Inferior parietal cortex (tissue), 1 donor: ENCODE measurements at regions not wholly inside any gene's neighbourhood (a gene's known extent, or its start where the extent isn't known, plus 50 kb on each side); places are given as distances from the start of the nearest gene placed in this dataset.
"Not testable (repeated sequence)": the region's sequence is repeated elsewhere in the genome, so short reads cannot be mapped to it uniquely, and the experiment has no call there.

Experiments used
- DNase-seq: peaks from one replicate; pipeline ENCODE4 v3.0.0-alpha.2; 2016; ENCODE audit errors: extremely low spot score

- no peak for DNase-seq
Measured at GRCh38 chr1:22196041-22196440, 53.1 kb upstream of the WNT4 start.

- DNase-seq = no peak
Measured at GRCh38 chr1:22196641-22197040, 53.7 kb upstream of the WNT4 start.

- DNase-seq = no peak
Measured at GRCh38 chr1:22197644-22198043, 54.7 kb upstream of the WNT4 start.

- DNase-seq = no peak
Measured at GRCh38 chr1:22201023-22201422, 58.1 kb upstream of the WNT4 start.

GRCh38 chr1:22203335-22203734 is 60.4 kb upstream of the WNT4 start:
- DNase-seq = no peak

GRCh38 chr1:22204057-22204840 is 61.4 kb upstream of the WNT4 start:
- no peak for DNase-seq

- no peak for DNase-seq
Measured at GRCh38 chr1:22204989-22205913, 62.4 kb upstream of the WNT4 start.

GRCh38 chr1:22206551-22207125 is 63.7 kb upstream of the WNT4 start:
- no peak for DNase-seq

GRCh38 chr1:22207511-22208267 is 64.8 kb upstream of the WNT4 start:
- DNase-seq = no peak

- DNase-seq = no peak
Measured at GRCh38 chr1:22208268-22208972, 65.5 kb upstream of the WNT4 start.

GRCh38 chr1:22208973-22209378 is 66.1 kb upstream of the WNT4 start:
- no peak for DNase-seq

GRCh38 chr1:22210176-22210575 is 67.3 kb upstream of the WNT4 start:
- no peak for DNase-seq

- no peak for DNase-seq
Measured at GRCh38 chr1:22210636-22211035, 67.7 kb upstream of the WNT4 start.

GRCh38 chr1:22211459-22211858 is 68.6 kb upstream of the WNT4 start:
- not testable (repeated sequence) for DNase-seq

- no peak for DNase-seq
Measured at GRCh38 chr1:22212400-22213233, 69.7 kb upstream of the WNT4 start.

GRCh38 chr1:22216210-22216883 is 73.5 kb upstream of the WNT4 start:
- DNase-seq = no peak

- DNase-seq = no peak
Measured at GRCh38 chr1:22216966-22217365, 74.1 kb upstream of the WNT4 start.

GRCh38 chr1:22217811-22218460 is 75.0 kb upstream of the WNT4 start:
- DNase-seq = no peak

GRCh38 chr1:22218618-22219250 is 75.8 kb upstream of the WNT4 start:
- DNase-seq = no peak
